ENCODE measurements at regions not wholly inside any gene's neighbourhood (a gene's known extent, or its start where the extent isn't known, plus 50 kb on each side); places are given as distances from the start of the nearest gene placed in this dataset.

GRCh38 chr14:96626121-96626768 lies 124.1 kb downstream of the PAPOLA start:
- Histone ChIP-seq H3K4me1 (ENCODE audit: control insufficient read depth in 4 of 4, insufficient read depth in 4 of 4, low read length in 3 of 4) (no peaks in the 10 kb centered on the region), H3K4me3 (ENCODE audit: low read depth in 1 of 3, low read length in 3 of 3) (no peak overlapping the region), H3K27me3 (ENCODE audit: control insufficient read depth in 4 of 4, insufficient read depth in 4 of 4, low read length in 3 of 4) (peaks cover 0 to 2% (median 0%) of the 10 kb centered on the region in 4 donors), H3K9ac (ENCODE audit: low read depth in 1 of 2, low read length in 2 of 2) (no peak overlapping the region), H3K36me3 (ENCODE audit: control insufficient read depth in 4 of 4, insufficient read depth in 3 of 4, low read depth in 1 of 4, low read length in 3 of 4) (no peaks in the 10 kb centered on the region), H3K27ac (ENCODE audit: low read depth in 1 of 2, low read length in 2 of 2) (no peak overlapping the region), H3K9me3 (ENCODE audit: control insufficient read depth in 4 of 4, low read length in 3 of 4) (peaks cover 0 to 6% (median 0%) of the 10 kb centered on the region in 4 donors)
- DNase-seq (ENCODE audit: low spot score) = no peak
- TF ChIP-seq CTCF (IDR thresholded peaks at IDR 0.05; ENCODE audit: low read depth, low read length, missing input control) (no peak), RAD21 (IDR thresholded peaks at IDR 0.05) (no peak), FOXA2 (IDR thresholded peaks at IDR 0.05) (no peak), TAF1 (conservative IDR thresholded peaks at IDR 0.05) (no peak), EGR1 (IDR thresholded peaks at IDR 0.05; ENCODE audit: low read depth in 2 of 2) (no peak), SP1 (IDR thresholded peaks at IDR 0.05) (no peak), MAX (IDR thresholded peaks at IDR 0.05) (no peak), ZBTB33 (IDR thresholded peaks at IDR 0.05) (no peak), NR2F2 (IDR thresholded peaks at IDR 0.05) (no peak), RXRA (IDR thresholded peaks at IDR 0.05) (no peak), ATF3 (IDR thresholded peaks at IDR 0.05) (no peak), FOXA1 (IDR thresholded peaks at IDR 0.05) (no peak), JUND (IDR thresholded peaks at IDR 0.05) (no peak), HNF4A (conservative IDR thresholded peaks at IDR 0.05) (no peak), GABPA (IDR thresholded peaks at IDR 0.05 in 1 of 2, conservative IDR thresholded peaks at IDR 0.05 in 1 of 2) (no peak), HNF4G (IDR thresholded peaks at IDR 0.05) (no peak), YY1 (IDR thresholded peaks at IDR 0.05) (no peak)
- WGBS = 59% methylated on average over 16 of the region's 16 CpGs

GRCh38 chr14:96626916-96627315 lies 124.7 kb downstream of the PAPOLA start:
- 70% methylated on average over 14 of the region's 14 CpGs for WGBS
- Histone ChIP-seq H3K4me3 (ENCODE audit: low read depth in 1 of 3, low read length in 3 of 3) (no peak overlapping the region), H3K27ac (ENCODE audit: low read depth in 1 of 2, low read length in 2 of 2) (no peak overlapping the region), H3K9me3 (ENCODE audit: control insufficient read depth in 4 of 4, low read length in 3 of 4) (peaks cover 0 to 6% (median 0%) of the 10 kb centered on the region in 4 donors), H3K9ac (ENCODE audit: low read depth in 1 of 2, low read length in 2 of 2) (no peak overlapping the region), H3K27me3 (ENCODE audit: control insufficient read depth in 4 of 4, insufficient read depth in 4 of 4, low read length in 3 of 4) (peaks cover 0 to 2% (median 0%) of the 10 kb centered on the region in 4 donors), H3K4me1 (ENCODE audit: control insufficient read depth in 4 of 4, insufficient read depth in 4 of 4, low read length in 3 of 4) (no peaks in the 10 kb centered on the region), H3K36me3 (ENCODE audit: control insufficient read depth in 4 of 4, insufficient read depth in 3 of 4, low read depth in 1 of 4, low read length in 3 of 4) (no peaks in the 10 kb centered on the region)
- DNase-seq (ENCODE audit: low spot score) = no peak
- TF ChIP-seq CTCF (IDR thresholded peaks at IDR 0.05; ENCODE audit: low read depth, low read length, missing input control) = no peak
- TF ChIP-seq NR2F2 (IDR thresholded peaks at IDR 0.05) = no peak
- TF ChIP-seq ATF3 (IDR thresholded peaks at IDR 0.05) = no peak
- no peak for TF ChIP-seq TAF1 (conservative IDR thresholded peaks at IDR 0.05)
- no peak for TF ChIP-seq YY1 (IDR thresholded peaks at IDR 0.05)
- no peak for TF ChIP-seq FOXA1 (IDR thresholded peaks at IDR 0.05)
- no peak for TF ChIP-seq EGR1 (IDR thresholded peaks at IDR 0.05; ENCODE audit: low read depth in 2 of 2)
- TF ChIP-seq RXRA (IDR thresholded peaks at IDR 0.05) = no peak
- TF ChIP-seq MAX (IDR thresholded peaks at IDR 0.05) = no peak
